ENCODE measurements at regions not wholly inside any gene's neighbourhood (a gene's known extent, or its start where the extent isn't known, plus 50 kb on each side); places are given as distances from the start of the nearest gene placed in this dataset.

DNA sequence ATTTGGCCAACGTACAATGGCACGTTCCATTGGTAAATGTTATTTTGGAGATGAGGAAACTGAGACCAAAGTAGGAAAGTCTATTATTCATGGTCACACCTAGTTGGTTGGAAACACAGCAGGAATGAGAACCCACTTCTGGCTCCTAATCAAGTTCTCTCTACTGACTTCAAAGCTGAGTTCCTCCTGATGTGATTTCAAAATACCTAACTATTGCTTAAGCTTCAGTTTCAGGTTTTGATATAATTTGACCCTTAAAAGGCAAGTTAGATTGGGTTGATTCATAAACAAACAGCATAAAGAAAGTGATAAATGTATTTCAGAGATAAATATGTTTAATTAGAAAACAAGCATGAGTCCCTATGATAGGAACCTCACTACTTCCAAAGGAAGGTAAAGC, 312.5 kb downstream of the PARP8 start:
- H3K9me3 ChIP-seq = no peaks in the 10 kb centered on the region
- no peak for TF ChIP-seq CTCF (IDR thresholded peaks at IDR 0.05)
- H3K4me1 ChIP-seq = no peaks in the 10 kb centered on the region
- no peaks in the 10 kb centered on the region for H3K27me3 ChIP-seq (ENCODE audit: low read depth)
- DNase-seq (no peak), ATAC-seq (no peak)
- no peak overlapping the region for H3K4me3 ChIP-seq
- no peak overlapping the region for H3K27ac ChIP-seq
- H3K36me3 ChIP-seq = no peaks in the 10 kb centered on the region
- intact Hi-C loops (cut with DNase I) = no loop called here

DNA sequence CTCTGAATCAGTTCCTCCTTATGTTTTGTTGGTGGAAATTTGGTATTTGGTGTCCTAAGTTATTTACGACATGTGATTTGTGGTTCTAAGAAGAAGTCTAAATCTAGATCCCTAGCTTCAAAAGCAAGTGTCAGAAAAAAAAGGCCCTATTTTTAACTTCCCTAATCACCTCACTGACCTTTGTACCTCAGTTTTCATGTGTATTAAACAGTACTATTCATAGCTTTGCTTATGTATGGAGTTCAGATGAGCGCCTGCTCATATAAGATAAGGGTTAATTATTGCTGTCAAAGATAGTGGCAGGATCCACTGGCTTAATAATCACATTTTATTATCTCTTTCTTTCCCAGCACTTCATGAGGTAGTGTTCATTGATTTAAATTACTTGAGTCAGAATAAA, 318.2 kb downstream of the PARP8 start:
- no peak for ATAC-seq
- Histone ChIP-seq H3K4me1 (no peaks in the 10 kb centered on the region), H3K9me3 (no peaks in the 10 kb centered on the region), H3K36me3 (no peaks in the 10 kb centered on the region), H3K27ac (no peak overlapping the region), H3K27me3 (ENCODE audit: low read depth) (no peaks in the 10 kb centered on the region), H3K4me3 (no peak overlapping the region)
- intact Hi-C loops (cut with DNase I) = no loop called here
- TF ChIP-seq CTCF (IDR thresholded peaks at IDR 0.05) = no peak
- no peak for DNase-seq

GRCh38 chr5:50990296-50990924, 324.0 kb downstream of the PARP8 start:
- intact Hi-C loops (cut with DNase I) = no loop called here
- no peak for ATAC-seq

GRCh38 chr5:50995285-50995942, 329.0 kb downstream of the PARP8 start:
- H3K27me3 ChIP-seq (ENCODE audit: low read depth) = no peaks in the 10 kb centered on the region
- intact Hi-C loops (cut with DNase I) = no loop called here
- no peak for ATAC-seq
- no peak overlapping the region for H3K4me3 ChIP-seq
- no peaks in the 10 kb centered on the region for H3K36me3 ChIP-seq
- H3K4me1 ChIP-seq = no peaks in the 10 kb centered on the region
- no peak overlapping the region for H3K27ac ChIP-seq
- DNase-seq = no peak
- no peaks in the 10 kb centered on the region for H3K9me3 ChIP-seq
- TF ChIP-seq CTCF (IDR thresholded peaks at IDR 0.05) = no peak

More at GRCh38 chr5:50990296-50990924, 324.0 kb downstream of the PARP8 start:
- no peaks in the 10 kb centered on the region for H3K4me1 ChIP-seq
- H3K36me3 ChIP-seq = no peaks in the 10 kb centered on the region
- no peak overlapping the region for H3K4me3 ChIP-seq
- H3K27ac ChIP-seq = no peak overlapping the region
- H3K9me3 ChIP-seq = no peaks in the 10 kb centered on the region
- DNase-seq = no peak
- no peak for TF ChIP-seq CTCF (IDR thresholded peaks at IDR 0.05)
- H3K27me3 ChIP-seq (ENCODE audit: low read depth) = no peaks in the 10 kb centered on the region

- no peaks in the 10 kb centered on the region for H3K27me3 ChIP-seq (ENCODE audit: low read depth)
- no peak overlapping the region for H3K27ac ChIP-seq
- H3K4me1 ChIP-seq = no peaks in the 10 kb centered on the region
- no peak for DNase-seq
- intact Hi-C loops (cut with DNase I) = no loop called here
- ATAC-seq = no peak
- no peak overlapping the region for H3K4me3 ChIP-seq
- H3K9me3 ChIP-seq = no peaks in the 10 kb centered on the region
- H3K36me3 ChIP-seq = no peaks in the 10 kb centered on the region
- TF ChIP-seq CTCF (IDR thresholded peaks at IDR 0.05) = no peak
These were observed 334.9 kb downstream of the PARP8 start for GRCh38 chr5:51001227-51001923.
